H1 (cell line): ENCODE measurements at regions not wholly inside any gene's neighbourhood (a gene's known extent, or its start where the extent isn't known, plus 50 kb on each side); places are given as distances from the start of the nearest gene placed in this dataset.

ENCODE experiments used
- CTCF ChIA-PET: fragments of 300-600 bp; sonication (Branson Sonifier 250); formaldehyde crosslinking; loops from one replicate; lab custom pipeline; 2021; ENCODE audit not compliant: partially characterized antibody; lab: Charles Lee
- POLR2A ChIA-PET: fragments of 300-600 bp; sonication (Branson Sonifier 250); formaldehyde crosslinking; loops from one replicate; lab custom pipeline; 2021; ENCODE audit warnings: inconsistent platforms; ENCODE audit not compliant: partially characterized antibody; lab: Charles Lee
- DNase-seq, 2 experiments: peaks; one replicate each; pipeline versions ENCODE4 v3.0.0 to v3.0.0-alpha.2; 2010 to 2022; ENCODE audit warnings: low spot score in 2 of 2, low read depth in 1 of 2, mixed read lengths in 1 of 2
- FAIRE-seq: peaks from 2 replicates; lab custom pipeline; 2011; peaks lifted over from hg19 to GRCh38; lab: Jason Lieb, UNC
- H2AFZ ChIP-seq: 2 replicates; pipeline ENCODE4 v1.8.1; 2012; ENCODE audit warnings: low read length, inconsistent platforms
- H2AK5ac ChIP-seq: 2 replicates; pipeline ENCODE4 v1.6.1; 2013; ENCODE audit warnings: low read depth, low read length
- H2BK120ac ChIP-seq: replicated peaks from 2 replicates; pipeline ENCODE3; 2013; ENCODE audit warnings: low read depth, low read length, inconsistent platforms
- H2BK12ac ChIP-seq: 2 replicates; pipeline ENCODE4 v1.6.1; 2013; ENCODE audit warnings: low read depth, low read length
- H2BK15ac ChIP-seq: 2 replicates; pipeline ENCODE4 v1.6.1; 2013; ENCODE audit warnings: low read length
- H2BK20ac ChIP-seq: 2 replicates; pipeline ENCODE4 v1.6.1; 2013; ENCODE audit warnings: low read length
- H2BK5ac ChIP-seq: 2 replicates; pipeline ENCODE4 v1.6.1; 2013; ENCODE audit warnings: low read depth, low read length
- H3K14ac ChIP-seq: 2 replicates; pipeline ENCODE4 v1.6.1; 2013; ENCODE audit warnings: inconsistent platforms; ENCODE audit not compliant: insufficient read length
- H3K18ac ChIP-seq: 2 replicates; pipeline ENCODE4 v1.6.1; 2013; ENCODE audit warnings: low read length; ENCODE audit errors: extremely low read depth
- H3K23ac ChIP-seq: 2 replicates; pipeline ENCODE4 v1.6.1; 2013; ENCODE audit warnings: inconsistent platforms; ENCODE audit not compliant: insufficient read length
- H3K23me2 ChIP-seq: 2 replicates; pipeline ENCODE4 v1.6.1; 2013; ENCODE audit warnings: low read depth, low read length
- H3K27ac ChIP-seq: 2 replicates; pipeline ENCODE4 v1.6.1; 2011; ENCODE audit warnings: low read depth, low read length, inconsistent platforms
- H3K27me3 ChIP-seq, 4 experiments: replicated peaks in 1 of 4; 1 replicate in 1 of 4; 2 replicates in 3 of 4; pipeline versions ENCODE4 v1.6.1 to v1.8.1; 2011 to 2013; ENCODE audit warnings: low read length in 3 of 4, mild to moderate bottlenecking in 3 of 4, inconsistent platforms in 2 of 4, mixed read lengths in 2 of 4, moderate library complexity in 1 of 4; ENCODE audit not compliant: control insufficient read depth in 3 of 4, insufficient read depth in 3 of 4; ENCODE audit errors: extremely low read depth in 1 of 4
- H3K36me3 ChIP-seq, 4 experiments: 2 replicates each; pipeline versions ENCODE4 v1.6.1 to v1.8.1; 2011 to 2013; ENCODE audit warnings: mild to moderate bottlenecking in 4 of 4, low read length in 3 of 4, moderate library complexity in 2 of 4, control low read depth in 1 of 4, inconsistent platforms in 1 of 4; ENCODE audit not compliant: insufficient read depth in 4 of 4, control insufficient read depth in 2 of 4
- H3K4ac ChIP-seq: replicated peaks from 2 replicates; pipeline ENCODE3; 2013; ENCODE audit warnings: low read length, low read depth, mixed read lengths, inconsistent platforms; ENCODE audit not compliant: insufficient read length
- H3K4me1 ChIP-seq, 4 experiments: replicated peaks in 1 of 4; 1 replicate in 1 of 4; 2 replicates in 3 of 4; pipeline versions ENCODE4 v1.6.1 to v1.8.1; 2011 to 2013; ENCODE audit warnings: low read length in 3 of 4, inconsistent platforms in 2 of 4, mixed read lengths in 1 of 4; ENCODE audit not compliant: insufficient read depth in 4 of 4, control insufficient read depth in 3 of 4
- H3K4me2 ChIP-seq, 2 experiments: 2 replicates each; pipeline versions ENCODE4 v1.6.1 to v1.8.1; 2011 to 2013; ENCODE audit warnings: low read depth in 2 of 2, low read length in 2 of 2, control low read depth in 1 of 2, inconsistent platforms in 1 of 2, mild to moderate bottlenecking in 1 of 2; ENCODE audit not compliant: insufficient read depth in 1 of 2
- H3K4me3 ChIP-seq, 4 experiments: fragments of 200-600, 300-600 bp in 1 of 4; sonication (generic), shearing (Covaris generic), sonication (Bioruptor Twin) in 1 of 4; 2 replicates each; pipeline versions ENCODE4 v1.5.1 to v1.8.1; 2011 to 2016; ENCODE audit warnings: low read length in 4 of 4, low read depth in 3 of 4, control low read depth in 2 of 4, inconsistent platforms in 2 of 4, mild to moderate bottlenecking in 2 of 4, mixed read lengths in 1 of 4, moderate library complexity in 1 of 4; ENCODE audit not compliant: insufficient read depth in 2 of 4; ENCODE audit errors: extremely low read depth in 1 of 4
- H3K56ac ChIP-seq: replicated peaks from 2 replicates; pipeline ENCODE3; 2013; ENCODE audit warnings: low read depth, mild to moderate bottlenecking, mixed read lengths, low read length, inconsistent platforms; ENCODE audit not compliant: insufficient read length
- H3K79me1 ChIP-seq: 2 replicates; pipeline ENCODE4 v1.6.1; 2013; ENCODE audit warnings: low read depth, low read length, control low read depth
- H3K79me2 ChIP-seq, 2 experiments: 2 replicates each; pipeline versions ENCODE4 v1.6.1 to v1.8.1; 2012 to 2013; ENCODE audit warnings: low read length in 2 of 2, mild to moderate bottlenecking in 2 of 2, inconsistent platforms in 1 of 2; ENCODE audit not compliant: insufficient read depth in 2 of 2, control insufficient read depth in 1 of 2
- H3K9ac ChIP-seq, 4 experiments: replicated peaks in 1 of 4; 1 replicate in 1 of 4; 2 replicates in 3 of 4; pipeline versions ENCODE4 v1.6.1 to v1.8.1; 2011 to 2013; ENCODE audit warnings: low read depth in 3 of 4, low read length in 3 of 4, control low read depth in 2 of 4, mild to moderate bottlenecking in 2 of 4, moderate library complexity in 2 of 4, inconsistent platforms in 1 of 4; ENCODE audit errors: extremely low read depth in 1 of 4
- H3K9me3 ChIP-seq, 2 experiments: 2 replicates each; pipeline versions ENCODE4 v1.6.1 to v1.8.1; 2012 to 2013; ENCODE audit warnings: mild to moderate bottlenecking in 2 of 2, moderate library complexity in 2 of 2, control low read depth in 1 of 2, inconsistent platforms in 1 of 2, low read depth in 1 of 2, low read length in 1 of 2, mixed read lengths in 1 of 2; ENCODE audit not compliant: insufficient read depth in 2 of 2
- H4K20me1 ChIP-seq, 2 experiments: replicated peaks in 1 of 2; 2 replicates each; pipeline versions ENCODE3 to v1.8.1; 2011 to 2013; ENCODE audit warnings: inconsistent platforms in 2 of 2, low read length in 2 of 2, mild to moderate bottlenecking in 1 of 2; ENCODE audit not compliant: insufficient read depth in 2 of 2, control insufficient read depth in 1 of 2
- H4K5ac ChIP-seq: 2 replicates; pipeline ENCODE4 v1.6.1; 2013; ENCODE audit warnings: low read length, low read depth, mixed read lengths, inconsistent platforms; ENCODE audit not compliant: insufficient read length
- H4K8ac ChIP-seq: 2 replicates; pipeline ENCODE4 v1.8.0; 2013; ENCODE audit warnings: mild to moderate bottlenecking, moderate library complexity, low read length, inconsistent platforms; ENCODE audit not compliant: insufficient read depth; ENCODE audit errors: extremely low read depth
- H4K91ac ChIP-seq: replicated peaks from 2 replicates; pipeline ENCODE3; 2013; ENCODE audit warnings: low read length, mixed read lengths, inconsistent platforms; ENCODE audit not compliant: insufficient read length
- KDM4A ChIP-seq: IDR thresholded peaks from one replicate; pipeline ENCODE4 v1.7.1; 2012; ENCODE audit warnings: low read depth, mild to moderate bottlenecking, moderate library complexity, low read length, inconsistent platforms; ENCODE audit not compliant: severe bottlenecking
- SP4 ChIP-seq: IDR thresholded peaks from 2 replicates; pipeline ENCODE4 v1.6.1; 2012; ENCODE audit warnings: low read length, inconsistent platforms
- TAF1 ChIP-seq: IDR thresholded peaks from 2 replicates; pipeline ENCODE4 v1.6.1; 2011; ENCODE audit warnings: mild to moderate bottlenecking, low read depth, low read length
- WGBS, 2 experiments: shearing (Covaris generic) in 1 of 2; methylation state at CpG; one replicate each; pipeline versions ENCODE4 v1.1.6 to v1.1.7; 2013 to 2015; ENCODE audit warnings: low lambda C conversion rate in 2 of 2, mixed read lengths in 2 of 2, inconsistent platforms in 1 of 2, low coverage in 1 of 2, missing lambda C conversion rate in 1 of 2; ENCODE audit not compliant: insufficient replicate concordance in 2 of 2, insufficient coverage in 1 of 2, insufficient read length in 1 of 2; ENCODE audit errors: extremely low coverage in 1 of 2, missing lambda C conversion rate in 1 of 2; 5-methylcytosine and 5-hydroxymethylcytosine counted together

- Histone ChIP-seq H2BK15ac (no peak overlapping the region), H3K9ac (no peak overlapping the region), H3K36me3 (no peaks in the 10 kb centered on the region), H4K20me1 (no peaks in the 10 kb centered on the region), H3K18ac (no peak overlapping the region), H3K79me1 (no peaks in the 10 kb centered on the region), H3K23ac (no peak overlapping the region), H2AK5ac (no peak overlapping the region), H2BK12ac (no peak overlapping the region), H4K8ac (no peak overlapping the region), H3K9me3 (no peaks in the 10 kb centered on the region), H2BK120ac (no peak overlapping the region), H3K4me1 (no peaks in the 10 kb centered on the region), H3K27me3 (no peaks in the 10 kb centered on the region), H3K27ac (no peak overlapping the region), H3K14ac (no peak overlapping the region), H3K4me2 (no peak overlapping the region), H3K56ac (no peak overlapping the region), H2AFZ (no peak overlapping the region), H4K5ac (no peak overlapping the region), H2BK5ac (no peak overlapping the region), H3K4ac (no peak overlapping the region), H3K23me2 (no peaks in the 10 kb centered on the region), H3K79me2 (no peaks in the 10 kb centered on the region), H2BK20ac (no peak overlapping the region), H3K4me3 (no peak overlapping the region), H4K91ac (no peak overlapping the region)
- FAIRE-seq (no peak), DNase-seq (no peak)
- ChIA-PET POLR2A (no interaction called here), CTCF (no interaction called here)
- 76% methylated on average over 3 of the region's 3 CpGs; no CpG with 5 or more reads in 1 of the 2 experiments for WGBS, 2 experiments
- no peak for TF ChIP-seq SP4
- TF ChIP-seq KDM4A, result no peak
- no peak for TF ChIP-seq TAF1
Measured at GRCh38 chrX:5568934-5569333, 659.7 kb downstream of the NLGN4X start.
